Omental fat pad (tissue), 3 donors: ENCODE measurements at regions not wholly inside any gene's neighbourhood (a gene's known extent, or its start where the extent isn't known, plus 50 kb on each side); places are given as distances from the start of the nearest gene placed in this dataset.

Experiments
- ATAC-seq: fragments of 150-250 bp; one replicate; pipeline ENCODE4 v1.9.1; 2016; ENCODE audit warnings: mild to moderate bottlenecking, moderate library complexity; ENCODE audit not compliant: low FRiP score
- DNase-seq: peaks from one replicate; pipeline ENCODE4 v3.0.0-alpha.2; 2019; ENCODE audit warnings: low spot score
- TF ChIP-seq, protein P1 (sequence below), 3 donors: fragments of 450-650 bp; IDR thresholded peaks; one replicate each; pipeline ENCODE4 v1.5.1; 2016 to 2017; ENCODE audit warnings: antibody characterized with exemption in 3 of 3, mild to moderate bottlenecking in 3 of 3, moderate library complexity in 2 of 3

- ATAC-seq (no peak), DNase-seq (no peak)
- TF ChIP-seq, protein P1, sequence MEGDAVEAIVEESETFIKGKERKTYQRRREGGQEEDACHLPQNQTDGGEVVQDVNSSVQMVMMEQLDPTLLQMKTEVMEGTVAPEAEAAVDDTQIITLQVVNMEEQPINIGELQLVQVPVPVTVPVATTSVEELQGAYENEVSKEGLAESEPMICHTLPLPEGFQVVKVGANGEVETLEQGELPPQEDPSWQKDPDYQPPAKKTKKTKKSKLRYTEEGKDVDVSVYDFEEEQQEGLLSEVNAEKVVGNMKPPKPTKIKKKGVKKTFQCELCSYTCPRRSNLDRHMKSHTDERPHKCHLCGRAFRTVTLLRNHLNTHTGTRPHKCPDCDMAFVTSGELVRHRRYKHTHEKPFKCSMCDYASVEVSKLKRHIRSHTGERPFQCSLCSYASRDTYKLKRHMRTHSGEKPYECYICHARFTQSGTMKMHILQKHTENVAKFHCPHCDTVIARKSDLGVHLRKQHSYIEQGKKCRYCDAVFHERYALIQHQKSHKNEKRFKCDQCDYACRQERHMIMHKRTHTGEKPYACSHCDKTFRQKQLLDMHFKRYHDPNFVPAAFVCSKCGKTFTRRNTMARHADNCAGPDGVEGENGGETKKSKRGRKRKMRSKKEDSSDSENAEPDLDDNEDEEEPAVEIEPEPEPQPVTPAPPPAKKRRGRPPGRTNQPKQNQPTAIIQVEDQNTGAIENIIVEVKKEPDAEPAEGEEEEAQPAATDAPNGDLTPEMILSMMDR (IDR thresholded peaks at IDR 0.05) = no peak
Measured at GRCh38 chr3:66819993-66820501, 178.1 kb upstream of the KBTBD8 start.

DNA sequence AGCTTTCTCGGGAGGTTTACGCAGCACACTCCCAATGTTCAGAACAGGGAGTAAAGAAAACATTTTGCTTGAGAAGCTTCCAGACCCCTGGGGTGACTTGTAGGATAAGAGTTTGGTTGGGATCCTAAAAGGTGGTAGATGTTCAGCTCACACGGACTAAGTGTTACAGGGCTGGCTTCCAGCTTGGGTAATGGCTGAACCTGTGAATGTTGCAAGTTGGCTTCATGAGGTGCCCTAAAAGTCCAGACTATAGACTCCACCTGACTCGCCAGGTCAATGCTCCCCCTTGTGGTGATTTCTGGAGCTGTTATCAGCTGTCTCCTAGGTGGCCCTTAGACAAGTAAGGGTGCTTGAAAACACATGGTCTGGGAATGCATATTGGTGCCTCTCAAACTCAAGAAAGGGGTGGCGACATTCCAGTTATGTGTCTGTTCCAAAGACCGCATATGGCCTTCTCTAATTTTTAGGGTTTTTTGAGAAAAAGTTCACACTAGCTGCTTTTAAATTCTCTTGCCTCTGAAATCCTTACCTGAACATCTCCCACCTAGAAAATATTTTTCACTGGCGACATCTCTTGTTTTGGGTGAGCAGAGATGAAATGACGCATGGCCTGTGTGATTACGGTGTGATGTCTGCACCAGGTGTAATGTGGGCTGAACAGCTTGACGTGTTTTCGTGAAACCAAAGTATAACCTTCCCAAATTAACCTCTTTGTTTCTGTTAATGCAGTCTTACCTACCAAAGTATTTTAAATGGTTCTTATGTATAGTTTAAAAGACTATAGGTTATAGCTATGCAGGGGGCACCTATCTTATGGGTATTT is 175.7 kb upstream of the KBTBD8 start:
- TF ChIP-seq, protein P1 (IDR thresholded peaks at IDR 0.05) = no peak
- ATAC-seq (peak; percentile 56), DNase-seq (peak; percentile 60)

- ATAC-seq (no peak), DNase-seq (no peak)
- TF ChIP-seq, protein P1 (IDR thresholded peaks at IDR 0.05) = no peak
Measured at GRCh38 chr3:66823009-66823397, 175.1 kb upstream of the KBTBD8 start.

DNA sequence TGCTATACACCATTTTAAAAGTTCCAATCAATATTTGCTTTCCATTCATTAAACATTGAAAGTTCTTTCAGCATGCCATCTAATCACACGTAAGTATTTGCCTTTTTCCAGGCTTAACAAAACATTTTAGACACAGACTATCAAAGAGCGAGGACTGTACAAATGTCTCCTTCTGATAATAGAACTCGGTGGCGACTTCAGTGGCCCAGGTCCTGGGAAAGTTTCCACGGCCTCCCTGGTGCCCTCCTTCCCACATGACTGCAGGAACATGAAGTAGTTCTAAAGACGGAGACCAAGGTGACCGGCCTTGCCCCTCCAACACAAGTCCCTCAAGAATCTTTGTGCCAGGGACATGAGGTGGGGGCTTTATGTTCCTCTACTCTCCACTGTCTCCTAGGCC is 174.6 kb upstream of the KBTBD8 start:
- ATAC-seq (no peak), DNase-seq (no peak)
- TF ChIP-seq, protein P1 (IDR thresholded peaks at IDR 0.05) = no peak

DNA sequence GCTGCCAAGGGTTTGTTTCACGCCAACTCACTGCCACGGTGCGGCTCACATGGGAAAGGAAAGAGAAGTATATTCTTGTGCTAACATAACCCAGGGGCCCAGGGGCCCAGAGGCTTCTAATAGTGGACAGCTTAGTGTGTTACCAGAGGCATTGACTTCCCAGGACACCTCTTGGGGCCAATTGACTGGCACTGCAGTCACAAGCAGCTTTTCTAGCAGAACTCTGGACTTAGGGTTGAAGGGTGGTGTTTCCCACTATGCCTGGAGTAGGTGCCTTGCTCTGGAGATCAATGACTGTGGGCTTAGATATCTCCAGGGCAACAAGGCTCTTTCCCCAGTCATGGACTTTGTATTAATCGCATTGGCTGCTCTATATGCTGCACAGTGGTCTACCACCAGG is 172.7 kb upstream of the KBTBD8 start:
- ATAC-seq (no peak), DNase-seq (no peak)
- TF ChIP-seq, protein P1 (IDR thresholded peaks at IDR 0.05) = no peak

DNA sequence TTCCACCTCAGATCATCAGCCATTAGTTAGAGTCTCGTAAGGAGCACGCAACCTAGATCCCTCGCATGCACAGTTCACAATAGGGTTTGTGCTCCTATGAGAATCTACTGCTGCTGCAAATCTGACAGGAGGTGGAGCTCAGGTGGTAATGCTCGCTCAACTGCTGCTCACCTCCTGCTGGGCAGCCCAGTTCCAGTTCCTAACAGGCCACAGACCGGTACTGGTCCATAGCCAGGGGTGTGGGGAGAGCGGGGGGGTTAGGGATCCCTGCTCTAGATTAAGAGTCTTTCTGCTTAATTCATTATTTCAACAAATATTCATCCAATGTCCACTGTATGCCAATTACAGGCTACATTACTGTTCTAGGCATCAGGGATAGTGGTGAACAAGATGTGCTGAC is 170.4 kb upstream of the KBTBD8 start:
- ATAC-seq = no peak
- no peak for DNase-seq
- TF ChIP-seq, protein P1 (IDR thresholded peaks at IDR 0.05) = no peak

GRCh38 chr3:66828303-66828702 is 169.8 kb upstream of the KBTBD8 start:
- ATAC-seq = no peak
- TF ChIP-seq, protein P1 (IDR thresholded peaks at IDR 0.05) = no peak
- DNase-seq = no peak
